Stomach (tissue), 8 donors: ENCODE measurements at regions not wholly inside any gene's neighbourhood (a gene's known extent, or its start where the extent isn't known, plus 50 kb on each side); places are given as distances from the start of the nearest gene placed in this dataset.

Experiments used
- DNase-seq, 2 donors: peaks; one replicate each; pipeline versions ENCODE4 v3.0.0 to v3.0.0-alpha.2; 2013 to 2019
- H3K27ac ChIP-seq, 5 donors: fragments of 200-600 bp in 4 of 5; sonication (generic) in 4 of 5; one replicate each; pipeline ENCODE4 v1.5.1; 2013 to 2019; ENCODE audit warnings: mild to moderate bottlenecking in 1 of 5, moderate library complexity in 1 of 5
- H3K27me3 ChIP-seq, 3 donors: fragments of 200-600 bp; sonication (generic); one replicate each; pipeline ENCODE4 v1.5.1; 2017 to 2019; ENCODE audit warnings: mixed run types in 1 of 3
- H3K36me3 ChIP-seq, 4 donors: fragments of 200-600 bp; sonication (generic); 1 replicate in 3 of 4; 2 replicates in 1 of 4; pipeline ENCODE4 v1.5.1; 2016 to 2019
- H3K4me1 ChIP-seq, 4 donors: fragments of 200-600 bp; sonication (generic); one replicate each; pipeline ENCODE4 v1.5.1; 2016 to 2019
- H3K4me3 ChIP-seq, 4 donors: fragments of 200-600 bp; sonication (generic) in 3 of 4; one replicate each; pipeline ENCODE4 v1.5.1; 2016 to 2019; ENCODE audit warnings: mild to moderate bottlenecking in 1 of 4
- H3K9me3 ChIP-seq, 4 donors: fragments of 200-600 bp; sonication (generic); one replicate each; pipeline ENCODE4 v1.5.1; 2016 to 2019
- EP300 ChIP-seq: sonication (generic); formaldehyde crosslinking; IDR thresholded peaks from one replicate; pipeline ENCODE4 v1.6.1; 2017; ENCODE audit warnings: antibody characterized with exemption
- POLR2A ChIP-seq, 4 donors: fragments of 450-650 bp; IDR thresholded peaks; one replicate each; pipeline ENCODE4 v1.6.1; 2016; ENCODE audit warnings: antibody characterized with exemption in 4 of 4, control low read depth in 2 of 4, mild to moderate bottlenecking in 1 of 4, moderate library complexity in 1 of 4
- POLR2AphosphoS5 ChIP-seq, 3 donors: sonication (generic); formaldehyde crosslinking; IDR thresholded peaks; one replicate each; pipeline ENCODE4 v1.6.1; 2016; ENCODE audit warnings: antibody characterized with exemption in 3 of 3
- WGBS, 5 donors: extraction: QIAGEN DNeasy Blood & Tissue Kit in 3 of 5; methylation state at CpG; one replicate each; pipeline versions ENCODE4 v1.1.5 to v1.1.7; 2013 to 2018; 5-methylcytosine and 5-hydroxymethylcytosine counted together
- intact Hi-C: fragments of 100-400 bp; cut with DNase I; formaldehyde crosslinking; loops from one replicate; pipeline ENCODE4 v1.15.1; 2023; ENCODE audit warnings: low total_unique reads
- TF ChIP-seq, protein P1 (sequence below), 7 experiments: fragments of 450-650 bp in 4 of 7; fragments of 200-600 bp in 3 of 7; sonication (generic) in 3 of 7; IDR thresholded peaks; one replicate each; pipeline ENCODE4 v1.5.1; 2016 to 2019; ENCODE audit warnings: antibody characterized with exemption in 7 of 7, control low read depth in 2 of 7, mild to moderate bottlenecking in 1 of 7
- donor health status: healthy with polysubstance abuse.
- donor health status: Bipolar disorder and iron deficiency.
- donor health status: healthy.

- 90 to 93% (median 92%) methylated on average over 11 of the region's 11 CpGs for WGBS, 5 donors
- H3K9me3 ChIP-seq, result peaks cover 0 to 8% (median 4%) of the 10 kb centered on the region in 4 donors
- H3K4me1 ChIP-seq, result peaks cover 0 to 11% (median 0%) of the 10 kb centered on the region in 4 donors
- no peaks in the 10 kb centered on the region for H3K27me3 ChIP-seq
- no peaks in the 10 kb centered on the region for H3K36me3 ChIP-seq
- no peak for DNase-seq
- no peak overlapping the region for H3K4me3 ChIP-seq
- no peak overlapping the region for H3K27ac ChIP-seq
- intact Hi-C loops, result no loop called here
- TF ChIP-seq POLR2A (IDR thresholded peaks at IDR 0.05) (no peak), EP300 (no peak), POLR2AphosphoS5 (IDR thresholded peaks at IDR 0.05) (no peak)
- TF ChIP-seq, protein P1, sequence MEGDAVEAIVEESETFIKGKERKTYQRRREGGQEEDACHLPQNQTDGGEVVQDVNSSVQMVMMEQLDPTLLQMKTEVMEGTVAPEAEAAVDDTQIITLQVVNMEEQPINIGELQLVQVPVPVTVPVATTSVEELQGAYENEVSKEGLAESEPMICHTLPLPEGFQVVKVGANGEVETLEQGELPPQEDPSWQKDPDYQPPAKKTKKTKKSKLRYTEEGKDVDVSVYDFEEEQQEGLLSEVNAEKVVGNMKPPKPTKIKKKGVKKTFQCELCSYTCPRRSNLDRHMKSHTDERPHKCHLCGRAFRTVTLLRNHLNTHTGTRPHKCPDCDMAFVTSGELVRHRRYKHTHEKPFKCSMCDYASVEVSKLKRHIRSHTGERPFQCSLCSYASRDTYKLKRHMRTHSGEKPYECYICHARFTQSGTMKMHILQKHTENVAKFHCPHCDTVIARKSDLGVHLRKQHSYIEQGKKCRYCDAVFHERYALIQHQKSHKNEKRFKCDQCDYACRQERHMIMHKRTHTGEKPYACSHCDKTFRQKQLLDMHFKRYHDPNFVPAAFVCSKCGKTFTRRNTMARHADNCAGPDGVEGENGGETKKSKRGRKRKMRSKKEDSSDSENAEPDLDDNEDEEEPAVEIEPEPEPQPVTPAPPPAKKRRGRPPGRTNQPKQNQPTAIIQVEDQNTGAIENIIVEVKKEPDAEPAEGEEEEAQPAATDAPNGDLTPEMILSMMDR (IDR thresholded peaks at IDR 0.05), result no peak
Observed at GRCh38 chr9:92179286-92180001, 64.2 kb upstream of the SPTLC1 start.

- 88 to 95% (median 90%) methylated on average over 5 of the region's 5 CpGs for WGBS, 5 donors
Observed at GRCh38 chr9:92177591-92177990, 62.4 kb upstream of the SPTLC1 start.

DNA sequence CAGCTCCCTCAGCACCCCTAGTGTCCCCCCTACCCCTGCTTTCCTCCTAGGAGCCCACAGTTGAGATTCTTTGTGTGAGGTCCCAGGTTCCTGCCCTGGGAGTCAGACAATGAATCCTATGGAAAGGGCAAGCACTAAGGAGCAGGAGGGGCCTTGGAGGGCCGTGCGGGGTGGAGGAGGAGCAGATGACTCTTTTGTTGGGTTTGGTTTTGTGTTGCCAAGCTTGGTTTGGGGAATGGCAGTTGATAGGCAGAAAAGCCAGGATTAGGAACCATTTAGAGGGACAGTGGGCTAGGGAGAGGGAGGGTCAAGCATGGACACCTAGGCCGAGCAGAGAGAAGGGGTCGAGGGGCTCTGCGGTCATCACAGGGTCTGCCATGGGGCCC is 61.6 kb upstream of the SPTLC1 start:
- Histone ChIP-seq H3K4me1 (peaks cover 0 to 11% (median 0%) of the 10 kb centered on the region in 4 donors), H3K27me3 (no peaks in the 10 kb centered on the region), H3K27ac (no peak overlapping the region), H3K4me3 (no peak overlapping the region), H3K9me3 (peaks cover 0 to 16% (median 11%) of the 10 kb centered on the region in 4 donors), H3K36me3 (no peaks in the 10 kb centered on the region)
- WGBS, 5 donors, result 86 to 97% (median 94%) methylated on average over 5 of the region's 5 CpGs
- TF ChIP-seq, protein P1 (IDR thresholded peaks at IDR 0.05), result no peak
- TF ChIP-seq POLR2AphosphoS5 (IDR thresholded peaks at IDR 0.05) (no peak), POLR2A (IDR thresholded peaks at IDR 0.05) (no peak), EP300 (no peak)
- no peak for DNase-seq
- intact Hi-C loops, result no loop called here

More at GRCh38 chr9:92177591-92177990, 62.4 kb upstream of the SPTLC1 start:
- intact Hi-C loops, result no loop called here
- no peaks in the 10 kb centered on the region for H3K36me3 ChIP-seq
- TF ChIP-seq EP300, result no peak
- TF ChIP-seq, protein P1 (IDR thresholded peaks at IDR 0.05), result no peak
- H3K27me3 ChIP-seq, result no peaks in the 10 kb centered on the region
- H3K4me3 ChIP-seq, result no peak overlapping the region
- DNase-seq, result no peak
- peaks cover 0 to 11% (median 0%) of the 10 kb centered on the region in 4 donors for H3K4me1 ChIP-seq
- H3K27ac ChIP-seq, result no peak overlapping the region
- H3K9me3 ChIP-seq, result peaks cover 0 to 18% (median 13%) of the 10 kb centered on the region in 4 donors

DNA sequence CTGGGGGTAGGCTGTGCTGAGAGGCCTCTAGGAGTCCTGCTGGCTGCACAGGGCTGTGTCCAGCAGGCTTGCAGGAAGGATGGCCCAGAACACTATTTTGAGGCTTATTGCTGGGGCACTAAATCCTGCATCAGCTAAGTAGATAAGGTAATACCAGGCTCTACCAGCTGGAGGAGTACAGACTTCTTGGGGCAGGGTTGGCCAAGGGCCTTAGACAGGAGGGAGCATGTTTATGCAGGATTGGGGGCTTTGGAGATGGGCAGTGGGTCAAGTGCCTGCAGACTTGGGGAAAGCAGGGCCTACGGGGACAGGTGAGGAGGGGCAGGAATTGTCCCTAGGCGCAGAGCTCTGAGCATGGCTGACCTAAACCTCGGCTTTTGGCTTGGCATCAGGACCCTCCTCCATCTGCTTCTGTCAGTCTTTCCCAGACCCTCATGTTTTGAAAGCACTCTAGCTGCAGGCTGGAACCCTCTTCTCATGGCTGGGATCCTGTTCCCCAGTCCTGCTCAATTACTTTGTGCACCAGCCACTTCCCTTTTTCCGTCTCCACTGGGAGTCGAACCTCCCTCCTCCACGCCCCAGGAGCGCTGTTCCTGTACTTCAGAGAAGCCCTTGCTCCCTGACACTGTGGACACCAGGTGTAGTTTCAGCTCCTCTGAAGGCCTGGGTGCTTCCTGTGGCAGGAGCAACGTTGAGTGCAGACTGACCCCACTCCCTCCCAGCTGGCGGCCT is 61.0 kb upstream of the SPTLC1 start:
- no peak for DNase-seq
- Histone ChIP-seq H3K4me1 (peaks cover 0 to 9% (median 0%) of the 10 kb centered on the region in 4 donors), H3K27me3 (no peaks in the 10 kb centered on the region), H3K9me3 (peaks cover 0 to 13% (median 7%) of the 10 kb centered on the region in 4 donors), H3K4me3 (no peak overlapping the region), H3K36me3 (no peaks in the 10 kb centered on the region), H3K27ac (no peak overlapping the region)
- TF ChIP-seq, protein P1 (IDR thresholded peaks at IDR 0.05), result no peak
- no peak for TF ChIP-seq POLR2AphosphoS5 (IDR thresholded peaks at IDR 0.05)
- TF ChIP-seq EP300, result no peak
- no peak for TF ChIP-seq POLR2A (IDR thresholded peaks at IDR 0.05)
- intact Hi-C loops, result no loop called here
- 83 to 92% (median 87%) methylated on average over 9 of the region's 9 CpGs for WGBS, 5 donors
